ENCODE measurements at regions not wholly inside any gene's neighbourhood (a gene's known extent, or its start where the extent isn't known, plus 50 kb on each side); places are given as distances from the start of the nearest gene placed in this dataset.

GRCh38 chr2:118502106-118502505 lies 345.3 kb downstream of the EN1 start:
- no peak for DNase-seq

DNA sequence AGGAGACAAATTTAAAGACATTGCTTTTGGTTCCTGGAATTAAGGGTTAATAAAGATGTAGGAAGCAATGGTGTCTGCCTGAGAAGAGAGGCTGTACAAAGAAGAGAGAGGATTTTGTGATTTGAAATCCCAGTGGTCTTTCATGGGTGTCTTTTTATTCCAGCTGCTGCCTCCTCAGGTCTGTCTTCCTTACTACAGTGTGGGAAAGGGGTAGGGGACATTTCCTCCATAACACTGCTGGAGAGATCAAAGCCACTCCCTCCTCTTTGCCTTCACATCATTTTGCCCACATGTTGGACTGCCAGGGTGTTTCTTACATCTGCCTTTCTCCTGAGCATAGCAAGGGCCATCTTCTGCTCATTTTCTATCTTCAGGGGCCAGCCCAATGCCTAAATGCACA lies 348.5 kb downstream of the EN1 start:
- no peak for DNase-seq

DNA sequence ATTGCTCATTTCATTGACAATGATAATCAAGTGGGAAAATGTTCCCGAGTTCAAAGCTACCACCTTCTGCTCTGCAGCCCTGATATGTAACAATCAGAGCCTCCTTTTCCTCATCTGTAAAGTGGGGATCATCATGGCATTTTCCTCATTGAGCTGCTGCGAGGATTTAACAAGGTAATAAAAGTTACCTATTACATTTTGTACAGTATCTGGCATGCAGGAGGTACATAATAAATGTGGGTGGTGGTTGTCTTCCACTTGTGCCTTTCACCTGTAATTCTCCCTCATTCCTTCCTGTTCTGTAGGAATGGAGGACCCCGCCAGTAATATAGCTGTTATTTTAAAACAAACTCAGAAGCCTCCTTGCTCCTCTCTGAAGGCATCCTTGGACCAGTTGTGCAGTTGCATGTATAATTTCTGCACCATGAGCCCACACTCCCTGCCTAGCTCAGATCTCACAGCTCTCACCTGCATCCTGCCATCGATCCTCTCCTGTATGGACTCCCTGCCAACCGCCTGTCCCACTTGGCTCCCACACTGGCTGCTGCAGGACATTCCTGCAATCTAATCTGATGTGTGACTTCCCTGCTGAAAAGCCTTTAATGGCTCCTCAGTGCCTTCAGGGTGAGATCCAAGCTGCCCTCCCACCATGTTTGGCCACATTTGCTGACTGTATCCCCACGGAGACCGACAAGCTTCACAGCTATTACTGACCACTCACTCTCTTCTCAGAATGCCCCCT lies 350.4 kb downstream of the EN1 start:
- no peak for DNase-seq

- DNase-seq, result no peak
Measured at GRCh38 chr2:118496467-118496866, 351.0 kb downstream of the EN1 start.

GRCh38 chr2:118495290-118495689 lies 352.2 kb downstream of the EN1 start:
- no peak for DNase-seq

DNA sequence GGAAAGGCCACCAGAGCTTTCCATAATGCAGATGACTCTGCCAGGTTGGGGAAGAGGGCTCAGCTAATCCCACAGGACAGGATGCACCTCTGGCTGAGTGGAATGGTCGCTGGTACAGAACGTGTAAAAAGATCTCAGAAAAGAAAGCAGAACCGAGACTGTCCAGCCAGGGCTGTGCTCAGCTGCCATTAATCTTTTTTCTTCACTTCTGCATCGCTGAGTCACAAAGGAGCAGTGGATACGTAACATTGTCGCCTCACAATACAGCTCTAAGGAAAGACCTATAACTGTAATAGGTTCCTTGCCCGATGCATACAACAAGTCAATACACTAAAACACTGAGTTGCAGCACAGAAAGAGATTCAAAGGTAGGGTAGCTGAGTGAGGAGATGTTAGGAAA lies 354.2 kb downstream of the EN1 start:
- DNase-seq, result no peak

DNA sequence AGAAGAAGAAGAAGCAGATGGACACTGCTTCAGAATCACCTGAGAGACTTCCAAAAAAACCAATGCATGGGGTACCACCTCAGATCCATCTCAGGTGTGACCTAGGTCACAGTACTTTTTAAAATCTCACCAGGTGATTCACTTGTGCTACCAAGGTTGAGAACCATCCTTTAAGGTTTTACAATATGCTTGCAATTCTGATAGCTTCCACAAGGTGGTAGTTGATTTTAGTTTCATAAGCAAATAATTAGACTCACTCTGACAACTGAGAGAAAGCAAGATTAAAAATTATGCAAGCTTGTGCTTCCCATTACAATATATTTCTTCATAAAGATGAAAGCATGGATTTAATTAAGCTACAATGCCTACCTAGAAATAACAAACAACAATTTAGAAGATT lies 355.1 kb downstream of the EN1 start:
- peak; percentile 32 for DNase-seq

GRCh38 chr2:118490330-118490729 lies 357.1 kb downstream of the EN1 start:
- DNase-seq, result no peak

GRCh38 chr2:118489712-118490299 lies 357.6 kb downstream of the EN1 start:
- no peak for DNase-seq

DNA sequence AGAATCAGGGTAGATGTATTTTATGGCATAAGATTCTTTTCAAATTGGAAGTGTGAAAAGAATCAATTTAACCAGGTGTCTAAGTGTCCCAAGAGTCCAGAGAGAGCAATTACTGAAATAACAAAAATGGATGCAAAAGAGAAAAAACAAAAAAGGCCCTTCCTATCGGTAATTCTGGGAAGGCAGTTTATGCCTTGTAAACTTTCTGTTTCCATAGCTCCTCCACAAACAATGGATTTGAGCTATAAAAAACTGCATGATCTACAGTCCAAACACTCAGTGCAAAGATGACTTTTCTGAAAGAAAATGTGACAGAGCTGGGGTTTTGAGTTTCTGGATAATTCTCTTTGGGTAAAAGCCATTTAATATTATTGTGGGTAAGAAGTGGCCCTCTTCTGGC lies 366.1 kb downstream of the EN1 start:
- no peak for DNase-seq

GRCh38 chr2:118479020-118479419 lies 368.4 kb downstream of the EN1 start:
- no peak for DNase-seq

- no peak for DNase-seq
Measured at GRCh38 chr2:118477111-118477862, 370.2 kb downstream of the EN1 start.

DNA sequence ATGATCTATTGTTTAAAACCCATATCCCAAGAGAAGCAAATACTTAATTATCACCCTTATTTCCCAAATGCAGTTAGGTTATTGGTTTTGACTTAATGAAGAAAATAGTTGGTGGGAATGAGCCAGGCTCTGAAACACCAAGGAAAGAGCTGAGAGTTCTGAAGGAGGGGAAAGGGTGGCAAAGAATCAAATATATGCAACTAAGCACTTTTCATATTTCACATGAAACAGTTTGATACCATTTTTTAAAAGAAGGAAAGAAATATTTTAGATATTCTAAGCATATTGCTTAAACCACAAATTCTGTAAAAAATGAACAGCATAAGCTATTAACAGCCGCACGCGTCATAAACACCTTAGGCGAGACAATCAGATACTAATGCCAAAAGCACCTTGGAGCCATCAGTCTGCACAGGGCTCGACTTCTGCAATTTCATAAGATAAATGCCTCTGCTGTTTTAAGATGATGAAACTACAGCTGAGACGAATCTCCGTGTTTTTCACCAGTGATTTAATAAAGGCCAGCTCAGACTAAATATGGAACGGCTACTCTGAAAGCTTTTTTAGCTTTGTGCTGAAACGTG lies 371.7 kb downstream of the EN1 start:
- DNase-seq, result no peak

- DNase-seq, result no peak
Measured at GRCh38 chr2:118474541-118474920, 372.9 kb downstream of the EN1 start.

GRCh38 chr2:118473846-118474540 lies 373.5 kb downstream of the EN1 start:
- no peak for DNase-seq

GRCh38 chr2:118473241-118473640 lies 374.2 kb downstream of the EN1 start:
- no peak for DNase-seq

DNA sequence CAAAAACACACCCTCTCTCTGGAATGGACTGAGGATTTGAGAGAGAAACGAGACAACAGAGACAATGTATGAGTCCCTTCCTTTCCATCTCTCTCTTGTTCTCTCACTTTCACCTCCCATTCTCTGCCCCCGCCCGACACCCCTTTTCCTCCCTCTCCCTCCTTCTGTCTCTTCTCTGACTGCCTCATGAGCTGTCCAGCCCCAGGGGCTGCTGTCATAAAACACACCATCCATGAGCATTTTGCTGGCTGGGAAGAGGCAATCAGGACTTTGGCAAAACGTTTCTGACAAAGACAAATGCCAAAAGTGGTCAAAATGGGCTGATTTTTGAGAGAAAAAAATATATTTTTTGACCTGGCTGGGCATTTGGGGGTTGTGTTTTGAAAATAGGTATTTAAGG lies 377.2 kb downstream of the EN1 start:
- DNase-seq, result no peak

GRCh38 chr2:118469103-118469502 lies 378.3 kb downstream of the EN1 start:
- no peak for DNase-seq

- DNase-seq, result no peak
Measured at GRCh38 chr2:118464546-118465265, 376.4 kb downstream of the INSIG2 start.

DNA sequence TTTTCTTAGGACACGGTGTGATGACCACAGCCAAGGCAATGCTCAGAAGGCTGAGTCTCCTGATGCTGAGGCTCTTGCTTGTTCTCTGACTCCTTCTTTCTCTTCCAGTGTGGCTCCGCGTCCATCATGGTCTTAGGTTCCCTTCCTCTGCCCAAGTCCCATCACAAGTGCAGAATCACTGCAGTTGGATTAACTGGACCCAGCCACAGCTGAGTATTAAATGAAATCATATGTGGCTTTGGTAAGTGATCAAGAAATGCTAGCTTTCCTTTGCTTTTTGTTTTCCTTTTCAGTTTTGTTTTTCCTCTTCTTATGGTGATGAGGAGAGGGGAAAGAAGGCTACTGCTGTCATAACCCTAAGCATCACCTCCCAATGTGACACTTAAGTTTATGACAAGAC lies 375.8 kb downstream of the INSIG2 start:
- no peak for DNase-seq

DNA sequence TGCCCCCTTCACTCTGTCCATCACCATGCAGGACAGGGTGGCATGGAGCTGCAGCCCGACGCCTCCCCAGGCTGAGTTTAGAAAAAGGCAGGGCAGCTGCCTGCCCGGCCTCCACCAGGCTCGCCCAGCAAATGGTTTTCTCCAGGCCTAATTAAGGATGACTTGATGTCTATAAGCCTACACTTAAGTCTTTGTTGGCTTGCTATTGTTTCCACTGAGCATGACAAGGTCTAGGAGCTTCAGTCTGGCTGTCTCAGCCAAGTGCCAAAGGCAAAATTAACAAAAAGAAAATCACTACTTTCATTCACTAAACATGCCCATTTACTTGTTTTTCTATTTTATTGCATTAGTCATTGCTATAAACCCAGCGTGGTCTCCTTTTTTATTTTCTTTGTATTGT lies 372.2 kb downstream of the INSIG2 start:
- DNase-seq, result no peak

GRCh38 chr2:118459426-118459825 lies 371.2 kb downstream of the INSIG2 start:
- no peak for DNase-seq
